Mucosa of descending colon (tissue), 3 donors: ENCODE measurements at regions not wholly inside any gene's neighbourhood (a gene's known extent, or its start where the extent isn't known, plus 50 kb on each side); places are given as distances from the start of the nearest gene placed in this dataset.

Experiments
- ATAC-seq: fragments of 200-7000 bp; cut with Tn5 transposase; one replicate; pipeline ENCODE4 v1.9.1; 2020; ENCODE audit warnings: mild to moderate bottlenecking, moderate library complexity
- DNase-seq, 3 donors: peaks; one replicate each; pipeline ENCODE4 v3.0.0-alpha.2; 2020
- H3K36me3 ChIP-seq: fragments of 200-600 bp; one replicate; pipeline ENCODE4 v1.8.0; 2021; ENCODE audit warnings: low read depth, mild to moderate bottlenecking
- H3K4me1 ChIP-seq: fragments of 200-600 bp; one replicate; pipeline ENCODE4 v1.8.0; 2021; ENCODE audit warnings: low read depth, mild to moderate bottlenecking
- H3K4me3 ChIP-seq: fragments of 200-600 bp; one replicate; pipeline ENCODE4 v1.8.0; 2021; ENCODE audit warnings: mild to moderate bottlenecking
- H3K9me3 ChIP-seq: fragments of 200-600 bp; one replicate; pipeline ENCODE4 v1.8.0; 2021; ENCODE audit warnings: mild to moderate bottlenecking
- CTCF ChIP-seq: fragments of 200-600 bp; IDR thresholded peaks from one replicate; pipeline ENCODE4 v1.8.0; 2022; ENCODE audit warnings: antibody characterized with exemption, mild to moderate bottlenecking
- intact Hi-C, 2 donors: fragments of 100-400 bp; cut with DNase I in 1 of 2; cut with micrococcal nuclease in 1 of 2; formaldehyde crosslinking; loops; one replicate each; pipeline versions ENCODE4 v1.11.0 to v1.11.1; 2022; cut with DNase I, micrococcal nuclease
- donor health status: DM: no; HTN: no; CAD: no; lungs with moderate emphysema.
- donor health status: DM: no; HTN: no; CAD: no.
- donor health status: DM: no; HTN: yes; CAD: no.

- DNase-seq = peak in 1 of 3 donors; percentile 51
- intact Hi-C loops = no loop called here
- peak; percentile 90 for ATAC-seq
Observed at GRCh38 chr3:34239287-34239686, 440.9 kb downstream of the PDCD6IP start.

GRCh38 chr3:34239875-34240274 lies 441.4 kb downstream of the PDCD6IP start:
- H3K4me1 ChIP-seq = peaks cover 5% of the 10 kb centered on the region
- peak; percentile 93 for ATAC-seq
- TF ChIP-seq CTCF = no peak
- no peaks in the 10 kb centered on the region for H3K9me3 ChIP-seq
- H3K36me3 ChIP-seq = no peaks in the 10 kb centered on the region
- no peak overlapping the region for H3K4me3 ChIP-seq
- DNase-seq = peak in 1 of 3 donors; percentile 17
- intact Hi-C loops = no loop called here

More at GRCh38 chr3:34239287-34239686, 440.9 kb downstream of the PDCD6IP start:
- no peaks in the 10 kb centered on the region for H3K9me3 ChIP-seq
- H3K36me3 ChIP-seq = no peaks in the 10 kb centered on the region
- no peak overlapping the region for H3K4me3 ChIP-seq
- no peak for TF ChIP-seq CTCF
- H3K4me1 ChIP-seq = peaks cover 5% of the 10 kb centered on the region

- TF ChIP-seq CTCF = no peak
- H3K4me1 ChIP-seq = no peaks in the 10 kb centered on the region
- ATAC-seq = no peak
Observed at GRCh38 chr3:34247401-34247800, 449.0 kb downstream of the PDCD6IP start.

GRCh38 chr3:34248352-34248751 lies 449.9 kb downstream of the PDCD6IP start:
- H3K36me3 ChIP-seq = no peaks in the 10 kb centered on the region
- no peaks in the 10 kb centered on the region for H3K9me3 ChIP-seq
- no peak for TF ChIP-seq CTCF
- peak; percentile 16 for ATAC-seq
- no peak for DNase-seq
- intact Hi-C loops = no loop called here
- H3K4me1 ChIP-seq = no peaks in the 10 kb centered on the region
- no peak overlapping the region for H3K4me3 ChIP-seq

More at GRCh38 chr3:34247401-34247800, 449.0 kb downstream of the PDCD6IP start:
- Histone ChIP-seq H3K9me3 (no peaks in the 10 kb centered on the region), H3K36me3 (no peaks in the 10 kb centered on the region), H3K4me3 (no peak overlapping the region)
- DNase-seq = no peak
- intact Hi-C loops = no loop called here

GRCh38 chr3:34254285-34254684 lies 455.9 kb downstream of the PDCD6IP start:
- H3K4me3 ChIP-seq = no peak overlapping the region
- H3K4me1 ChIP-seq = no peaks in the 10 kb centered on the region
- TF ChIP-seq CTCF = no peak
- intact Hi-C loops = no loop called here
- ATAC-seq = no peak
- no peaks in the 10 kb centered on the region for H3K9me3 ChIP-seq
- H3K36me3 ChIP-seq = no peaks in the 10 kb centered on the region
- DNase-seq = no peak

- Histone ChIP-seq H3K4me3 (no peak overlapping the region), H3K4me1 (no peaks in the 10 kb centered on the region), H3K9me3 (no peaks in the 10 kb centered on the region), H3K36me3 (no peaks in the 10 kb centered on the region)
- DNase-seq (no peak), ATAC-seq (peak; percentile 71)
- intact Hi-C loops = no loop called here
- no peak for TF ChIP-seq CTCF
Observed at GRCh38 chr3:34256021-34256420, 457.6 kb downstream of the PDCD6IP start.
